ENCODE measurements at regions not wholly inside any gene's neighbourhood (a gene's known extent, or its start where the extent isn't known, plus 50 kb on each side); places are given as distances from the start of the nearest gene placed in this dataset.

DNA sequence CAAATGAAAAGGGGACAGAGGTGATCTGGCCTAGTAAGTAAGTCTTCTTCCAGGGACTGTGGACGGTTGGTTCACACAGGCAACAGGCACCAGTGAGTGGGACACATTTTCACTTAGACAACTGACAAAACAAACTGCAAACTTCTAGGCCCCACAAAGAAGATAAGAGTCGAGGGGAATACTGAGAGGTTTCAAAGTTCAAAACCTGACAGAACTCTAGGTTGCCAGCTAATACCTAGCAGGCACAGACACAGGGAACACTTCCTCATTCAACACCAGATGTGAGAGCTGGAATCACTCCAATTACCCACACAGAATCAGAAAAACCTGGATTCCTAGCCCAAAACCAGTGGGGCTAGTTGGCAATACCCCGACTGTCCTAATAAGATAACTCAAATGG is 621.7 kb downstream of the ZPLD1 start:
- no peak for DNase-seq (ENCODE audit: low spot score)

DNA sequence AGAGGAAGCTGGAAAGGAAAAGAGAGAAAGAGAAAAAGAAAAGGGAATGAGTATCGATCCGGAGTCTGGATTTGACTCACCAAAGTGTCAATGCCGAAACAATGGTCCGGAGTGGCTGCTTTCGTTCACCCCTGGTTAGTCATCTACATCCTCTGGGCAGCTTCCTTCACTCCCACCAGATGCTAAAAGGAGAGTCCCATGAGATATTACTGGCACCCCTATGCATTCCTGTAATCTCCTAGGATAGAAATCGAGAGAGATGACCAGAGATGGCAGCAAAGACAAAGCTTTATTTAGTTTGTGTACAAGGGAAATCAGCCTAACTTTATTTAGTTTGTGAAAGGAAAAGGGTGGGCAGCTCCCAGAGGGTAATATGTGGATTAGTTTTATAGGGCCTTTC is 622.2 kb downstream of the ZPLD1 start:
- no peak for DNase-seq (ENCODE audit: low spot score)

DNA sequence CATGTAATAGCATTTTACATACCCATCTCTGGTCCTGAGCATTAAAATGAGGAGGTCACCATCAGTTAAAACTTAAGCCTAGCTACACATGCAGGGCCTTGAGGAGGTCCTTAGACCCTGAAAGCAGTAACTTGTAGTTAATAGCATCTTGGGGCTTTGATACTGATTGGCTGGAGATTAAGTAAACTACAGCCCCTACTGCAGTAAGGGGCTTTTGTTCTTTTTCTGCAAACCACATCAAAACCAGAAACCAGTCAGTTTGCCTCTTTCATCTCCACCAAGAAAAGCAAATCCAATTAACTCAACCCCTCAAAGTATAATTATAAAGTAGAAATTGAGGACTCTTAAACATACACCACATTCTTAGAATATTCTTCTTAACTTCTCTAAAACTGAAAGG is 622.7 kb downstream of the ZPLD1 start:
- no peak for DNase-seq (ENCODE audit: low spot score)

DNA sequence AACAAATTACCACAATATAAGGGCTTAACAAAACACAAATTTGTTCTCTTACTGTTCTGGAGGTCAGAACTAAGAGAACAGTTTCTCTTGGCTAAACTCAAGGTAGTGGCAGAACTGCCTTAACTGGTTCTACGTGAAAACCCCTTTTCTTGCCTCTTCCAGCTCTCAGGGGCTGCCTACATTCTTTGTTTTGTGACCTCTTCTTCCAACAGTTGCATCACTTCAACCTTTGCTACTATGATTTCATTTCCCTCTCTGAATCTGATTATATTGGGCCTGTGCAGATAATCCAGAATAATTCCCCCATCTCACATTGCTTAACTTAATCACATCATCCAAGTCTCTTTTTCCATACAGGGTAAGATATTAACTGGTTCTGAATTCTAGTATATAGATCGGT is 624.6 kb downstream of the ZPLD1 start:
- no peak for DNase-seq (ENCODE audit: low spot score)

DNA sequence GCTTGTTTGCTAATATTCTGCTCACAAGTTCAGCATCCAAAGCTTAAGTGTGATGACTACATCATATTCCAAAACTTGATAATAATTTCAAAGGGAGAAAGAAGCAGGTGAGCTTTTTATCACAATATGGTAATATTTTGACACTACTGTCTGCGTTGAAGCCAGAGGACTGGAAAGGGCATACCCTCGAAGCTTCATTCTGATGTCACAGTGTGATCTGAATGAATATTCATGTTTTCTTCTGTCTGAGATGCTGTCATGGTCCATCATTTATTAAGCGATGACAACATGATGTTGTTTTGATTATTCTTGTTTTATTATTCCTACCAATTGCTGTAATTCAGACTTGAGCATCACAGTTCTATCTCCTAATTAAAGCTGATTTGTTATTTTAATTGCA is 625.4 kb downstream of the ZPLD1 start:
- DNase-seq (ENCODE audit: low spot score): no peak

DNA sequence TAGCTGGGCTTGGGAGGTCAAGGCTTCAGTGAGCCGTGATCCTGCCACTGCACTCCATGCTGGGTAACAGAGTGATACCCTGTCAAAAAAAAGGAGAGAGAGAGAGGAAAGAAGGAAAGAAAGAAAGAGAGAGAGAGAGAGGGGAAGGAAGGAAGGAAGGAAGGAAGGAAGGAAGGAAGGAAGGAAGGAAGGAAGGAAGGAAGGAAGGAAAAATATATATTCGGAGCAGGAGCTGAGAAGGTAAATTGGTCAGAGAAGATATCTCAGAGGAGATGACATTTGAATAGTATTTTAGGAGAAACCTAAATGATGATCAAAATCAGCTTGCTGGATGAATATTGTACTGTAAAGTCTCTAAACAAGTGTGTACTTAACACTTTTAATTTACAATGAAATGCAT is 633.1 kb downstream of the ZPLD1 start:
- no peak for DNase-seq (ENCODE audit: low spot score)

DNA sequence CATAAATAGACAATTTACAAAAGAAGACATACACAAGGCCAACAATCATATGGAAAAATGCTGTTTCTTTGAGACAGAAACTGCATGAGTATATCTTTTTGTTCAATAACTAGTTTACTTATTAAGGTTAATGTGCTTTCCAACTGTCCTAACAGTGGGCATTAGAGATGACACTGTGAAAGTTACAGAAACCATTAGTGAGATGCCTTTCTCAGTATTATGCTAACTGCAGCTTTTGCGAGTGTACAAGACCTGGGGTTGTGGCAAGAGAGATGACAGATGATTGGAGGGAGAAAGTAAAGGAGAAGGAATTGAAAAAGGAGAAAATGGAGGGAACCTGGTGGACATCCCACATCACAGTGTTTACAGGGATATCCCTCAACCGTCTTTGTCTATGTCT is 640.5 kb downstream of the ZPLD1 start:
- no peak for DNase-seq (ENCODE audit: low spot score)

DNA sequence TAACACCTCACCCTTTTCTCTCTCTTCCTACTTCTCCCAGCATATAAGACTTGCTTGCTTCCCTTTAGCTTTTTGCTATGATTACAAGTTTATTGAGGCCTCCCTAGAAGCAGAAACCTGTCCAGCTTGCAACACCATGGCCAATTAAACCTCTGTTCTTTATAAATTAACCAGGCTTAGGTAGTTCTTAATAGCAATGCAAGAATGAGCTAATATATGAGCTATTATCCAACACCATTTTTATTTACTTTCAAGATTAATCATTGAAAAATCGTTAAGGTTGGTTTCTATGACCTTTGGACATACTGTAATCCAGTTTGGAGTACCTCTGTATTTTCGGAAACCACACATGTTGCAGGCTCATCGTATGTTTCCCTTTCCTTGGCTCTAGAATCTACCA is 643.1 kb downstream of the ZPLD1 start:
- DNase-seq (ENCODE audit: low spot score): no peak

DNA sequence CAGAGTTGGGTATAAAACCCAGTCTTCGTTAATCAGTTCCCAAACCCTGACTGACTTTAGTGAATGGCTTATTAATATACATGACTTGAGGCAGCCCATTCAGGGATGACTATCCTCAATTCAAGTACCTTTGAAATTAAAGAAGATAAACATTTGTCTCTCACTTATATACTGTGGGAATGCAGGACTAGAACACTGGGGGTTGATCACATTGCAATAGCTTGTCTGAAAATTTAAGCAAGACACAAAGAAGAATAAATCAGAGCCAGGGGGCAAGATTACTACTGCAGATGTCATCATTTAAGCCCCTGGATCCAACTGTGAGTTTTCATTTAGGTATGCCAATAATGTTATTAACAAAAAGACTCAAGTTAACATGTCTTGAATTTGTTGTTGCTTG is 647.7 kb downstream of the ZPLD1 start:
- DNase-seq (ENCODE audit: low spot score): no peak

DNA sequence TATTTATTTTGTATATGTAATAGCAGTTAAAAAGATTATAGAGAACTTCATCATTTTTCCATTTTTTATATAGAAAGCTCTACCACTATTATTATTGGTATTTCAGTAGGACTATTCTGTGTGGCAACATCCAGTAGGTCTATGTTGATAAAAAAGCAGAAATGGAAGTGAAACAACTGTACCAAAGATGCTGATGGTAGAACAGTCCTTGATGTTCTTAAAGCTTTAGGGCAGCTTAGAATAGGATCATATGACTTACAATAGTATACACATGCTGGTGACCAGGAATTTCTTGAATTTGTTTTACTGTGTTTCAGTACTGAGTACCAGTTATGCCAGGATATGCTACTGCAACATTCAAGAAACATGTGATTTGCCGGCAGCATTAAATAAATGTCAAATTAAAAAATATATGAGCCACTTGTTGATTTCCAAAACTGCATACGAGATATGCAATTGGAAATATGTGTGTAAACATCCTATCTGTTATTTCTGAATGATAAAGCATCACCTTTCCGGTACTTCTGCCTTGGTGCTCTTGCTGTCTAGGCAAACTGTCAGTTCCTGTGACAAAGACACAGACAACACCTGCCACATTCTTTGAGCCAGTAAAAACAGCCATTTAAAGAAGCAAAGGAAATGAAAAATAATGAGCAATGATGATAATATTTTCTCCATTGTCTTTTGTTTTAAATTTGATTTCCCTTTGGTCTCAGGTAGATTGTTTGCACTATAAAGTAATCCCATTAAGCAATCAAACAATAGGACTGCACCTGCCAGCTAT is 649.2 kb downstream of the ZPLD1 start:
- no peak for DNase-seq (ENCODE audit: low spot score)

DNA sequence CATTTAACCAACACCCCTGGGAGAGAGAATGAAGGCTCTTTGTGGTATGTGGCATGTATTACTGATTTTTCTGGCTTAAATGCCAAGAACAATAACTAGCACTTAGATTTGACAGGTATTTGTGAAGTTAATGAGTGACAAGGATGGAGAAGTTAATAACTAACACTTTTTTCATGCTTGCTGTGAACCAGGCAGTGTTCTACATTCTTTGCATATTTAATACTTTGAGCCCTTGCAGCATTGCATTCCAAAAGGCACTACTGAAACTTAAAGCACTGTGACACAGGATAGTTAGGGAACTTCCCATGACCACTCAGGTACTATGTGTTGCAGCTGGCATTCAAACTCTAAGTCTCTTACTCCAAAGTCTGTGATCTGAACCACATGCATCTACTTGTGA is 650.6 kb downstream of the ZPLD1 start:
- no peak for DNase-seq (ENCODE audit: low spot score)

DNA sequence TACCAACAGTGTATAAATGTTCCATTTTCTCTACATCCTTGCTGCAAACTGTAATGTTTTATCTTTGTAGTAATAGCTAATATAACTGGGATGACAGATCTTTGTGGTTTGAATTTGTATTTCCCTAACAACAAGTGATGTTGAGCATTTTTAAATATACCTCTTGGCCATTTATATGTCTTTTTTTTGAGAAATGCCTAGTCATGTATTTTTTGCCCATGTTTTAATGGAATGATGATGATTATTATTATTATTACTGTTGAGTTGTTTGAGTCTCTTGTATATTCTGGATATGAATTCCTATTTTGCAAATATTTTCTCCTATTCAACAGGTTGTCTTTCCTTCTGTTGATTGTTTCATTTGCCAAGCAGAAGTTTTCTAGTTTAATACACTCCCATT is 654.9 kb downstream of the ZPLD1 start:
- no peak for DNase-seq (ENCODE audit: low spot score)

DNA sequence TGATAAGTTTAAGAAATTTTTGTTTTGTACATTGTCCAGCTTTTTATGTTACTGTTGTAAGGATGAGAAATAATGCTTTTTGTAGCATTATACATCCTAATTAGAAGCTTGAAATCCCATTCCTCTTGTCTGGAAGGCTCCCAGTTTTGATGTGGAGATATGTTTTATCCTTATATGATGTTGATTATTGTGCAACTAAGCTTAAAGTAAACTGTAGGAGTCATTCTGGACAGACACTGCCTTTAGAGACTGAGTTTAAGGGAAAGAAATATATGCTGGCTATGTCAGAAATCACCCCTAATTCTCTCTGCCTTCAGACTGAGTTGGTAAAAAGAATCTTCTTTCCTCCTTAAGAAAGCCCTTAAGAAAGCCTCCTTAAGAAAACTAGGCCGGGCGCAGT is 670.4 kb downstream of the ZPLD1 start:
- DNase-seq (ENCODE audit: low spot score): no peak

DNA sequence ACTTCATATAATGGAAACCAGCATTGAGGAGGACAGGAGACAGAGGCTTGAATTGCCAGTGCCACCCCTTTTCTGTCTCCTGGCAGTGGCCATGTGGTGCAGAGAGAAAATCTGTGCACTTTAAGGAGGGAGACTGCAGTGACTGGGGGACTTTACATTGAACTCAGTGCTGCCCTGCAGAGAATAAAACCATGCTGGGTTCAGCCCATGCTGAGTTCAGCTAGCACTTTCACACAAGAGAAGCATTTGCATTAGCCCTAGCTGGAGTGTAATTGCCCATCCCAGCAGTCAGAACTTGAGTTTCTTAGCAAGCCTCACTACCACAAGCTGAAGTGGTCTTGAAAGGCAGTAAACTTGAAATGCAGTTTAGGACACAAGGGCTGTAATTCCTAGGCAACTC is 677.5 kb downstream of the ZPLD1 start:
- no peak for DNase-seq (ENCODE audit: low spot score)

DNA sequence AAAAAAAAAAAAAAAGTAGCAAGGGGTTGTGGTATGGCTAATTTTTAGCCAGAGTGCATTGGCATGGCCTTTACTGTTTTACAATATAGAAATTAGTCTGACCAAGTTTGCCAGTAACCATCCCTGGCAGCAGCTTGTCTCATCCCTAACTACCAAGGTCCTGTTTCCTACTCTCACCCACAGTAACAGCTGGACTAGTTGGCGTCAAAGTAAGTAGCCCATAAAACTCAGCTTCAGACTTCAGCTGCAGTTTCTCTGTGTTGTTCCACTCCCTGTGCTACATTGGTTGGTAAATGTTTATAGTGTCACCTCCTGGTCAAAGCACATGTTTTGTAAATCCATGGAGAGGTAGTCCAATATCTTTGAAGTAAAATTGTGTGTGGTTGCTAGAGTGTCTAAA is 691.3 kb downstream of the ZPLD1 start:
- DNase-seq (ENCODE audit: low spot score): no peak

DNA sequence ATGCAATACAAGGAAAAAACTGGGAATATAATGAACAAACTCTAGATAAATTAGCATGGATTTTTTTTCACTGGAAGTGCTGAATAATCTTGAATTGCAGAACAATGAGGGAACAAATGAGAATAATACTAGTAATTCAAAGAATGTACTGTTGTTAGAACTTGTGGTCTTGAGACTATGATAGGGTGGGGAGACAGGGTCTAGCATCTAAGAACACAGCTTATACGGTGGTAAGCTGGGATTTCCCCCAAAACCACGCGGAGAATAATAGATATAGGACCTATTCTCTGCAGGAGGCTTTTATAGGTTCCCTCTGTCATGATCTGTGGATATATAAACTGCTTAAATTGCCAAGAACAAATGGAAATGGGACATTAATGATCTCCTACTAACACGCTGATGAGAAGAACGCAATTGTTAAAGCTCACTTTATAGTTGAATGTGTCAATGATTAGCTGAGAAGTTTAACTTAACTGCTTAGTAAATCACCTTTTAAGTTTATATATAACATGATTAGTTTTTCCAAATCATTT is 692.3 kb downstream of the ZPLD1 start:
- DNase-seq (ENCODE audit: low spot score): no peak

DNA sequence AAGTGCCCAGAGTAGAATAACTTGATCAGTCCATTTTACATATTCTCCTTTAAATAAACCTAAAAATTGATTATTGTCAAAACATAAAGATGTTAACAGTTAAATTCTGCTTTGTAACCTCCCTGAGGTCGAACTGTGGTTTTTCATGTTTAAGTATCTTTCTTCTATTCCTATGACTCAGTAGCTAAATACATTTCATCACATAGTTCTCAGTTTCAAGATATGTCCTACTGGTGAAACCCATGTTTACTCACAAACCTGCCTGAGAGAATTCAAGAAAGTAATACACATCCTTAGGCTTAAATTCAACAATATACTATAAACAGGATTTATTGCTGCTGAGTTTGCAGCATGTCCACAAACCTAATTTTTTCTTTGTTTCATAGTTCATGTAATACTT is 692.9 kb downstream of the ZPLD1 start:
- DNase-seq (ENCODE audit: low spot score): no peak

DNA sequence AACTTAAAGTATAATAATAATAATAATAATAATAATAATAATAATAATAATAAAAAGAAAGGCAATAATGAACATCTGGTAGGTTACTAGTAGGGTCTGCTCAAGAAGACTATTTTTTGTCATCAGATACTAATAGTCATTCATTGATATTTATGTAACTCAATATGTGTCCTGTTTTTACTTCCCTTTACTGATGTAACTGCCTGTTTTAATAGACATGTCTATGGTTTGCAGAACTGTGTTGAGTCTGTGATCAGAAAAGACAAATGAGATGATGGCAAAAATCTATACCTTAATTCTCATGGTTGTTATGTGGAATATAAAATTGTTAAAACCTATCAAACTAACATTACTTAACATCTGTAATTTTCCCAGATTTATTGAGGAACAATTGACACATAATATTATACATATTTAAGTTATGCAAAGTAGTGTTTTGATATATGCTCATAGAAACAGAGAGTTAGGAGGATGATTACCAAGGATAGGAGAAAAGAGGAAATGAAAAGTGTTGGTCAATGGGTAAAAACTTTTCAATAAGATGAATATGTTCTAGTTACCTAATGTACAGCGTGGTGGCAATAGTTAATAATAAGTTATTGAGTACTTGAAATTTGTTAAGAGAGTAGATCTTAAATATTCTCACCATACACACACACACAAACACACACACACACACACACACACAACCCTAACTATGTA is 699.4 kb downstream of the ZPLD1 start:
- DNase-seq (ENCODE audit: low spot score): no peak

DNA sequence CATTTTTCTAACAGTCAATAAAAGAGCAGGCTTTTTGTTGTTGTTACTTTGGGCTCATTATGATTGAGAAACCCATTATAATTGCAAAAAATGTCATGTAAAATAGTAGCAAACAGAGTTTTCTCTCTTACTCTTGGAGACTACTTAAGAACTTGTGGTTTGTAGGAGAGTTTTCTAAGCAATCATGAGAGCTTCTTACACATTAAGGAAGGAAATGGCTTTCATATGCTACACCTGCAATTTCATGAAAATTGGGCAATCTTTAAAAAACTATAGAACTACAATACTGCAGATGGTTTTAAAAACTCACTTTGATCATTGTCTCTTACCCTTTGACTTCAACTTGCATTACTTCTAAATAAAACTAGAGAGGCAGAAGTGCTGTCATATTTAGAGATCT is 701.8 kb downstream of the ZPLD1 start:
- DNase-seq (ENCODE audit: low spot score): no peak

DNA sequence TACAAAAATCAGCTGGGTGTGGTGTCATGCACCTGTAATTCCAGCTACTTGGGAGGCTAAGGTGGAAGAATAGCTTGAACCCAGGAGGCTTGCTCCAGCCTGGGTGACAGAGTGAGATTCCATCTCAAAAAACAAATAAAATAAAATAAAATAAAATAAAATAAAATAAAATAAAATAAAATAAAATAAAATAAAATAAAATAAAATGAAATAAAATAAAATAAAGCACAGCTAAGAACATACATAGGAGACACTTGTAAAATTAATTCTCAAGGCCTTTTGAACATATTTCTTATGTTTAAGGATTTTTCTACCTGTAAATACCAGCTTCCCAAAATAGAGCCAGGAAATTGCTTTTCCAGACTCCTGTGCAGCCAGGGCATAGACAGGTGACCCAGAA is 703.0 kb downstream of the ZPLD1 start:
- no peak for DNase-seq (ENCODE audit: low spot score)

DNA sequence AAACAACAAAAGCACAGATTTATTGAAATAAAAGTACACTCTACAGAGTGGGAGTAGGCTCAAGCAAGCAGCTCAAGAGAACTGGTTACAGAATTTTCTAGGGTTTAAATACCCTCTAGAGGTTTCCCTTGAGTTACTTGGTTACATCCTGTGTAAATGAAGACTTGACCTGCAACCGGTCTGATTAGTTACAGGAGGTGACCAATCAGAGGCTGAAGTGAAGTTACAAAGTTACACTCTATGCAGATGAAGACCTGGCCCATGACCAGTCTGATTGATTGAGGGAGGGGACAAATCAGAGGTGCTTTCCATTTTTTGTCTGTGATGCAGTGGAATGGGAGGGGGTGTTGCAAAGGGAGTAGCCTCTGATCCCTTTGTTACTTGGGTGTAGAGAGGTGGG is 723.4 kb downstream of the ZPLD1 start:
- DNase-seq (ENCODE audit: low spot score): no peak

DNA sequence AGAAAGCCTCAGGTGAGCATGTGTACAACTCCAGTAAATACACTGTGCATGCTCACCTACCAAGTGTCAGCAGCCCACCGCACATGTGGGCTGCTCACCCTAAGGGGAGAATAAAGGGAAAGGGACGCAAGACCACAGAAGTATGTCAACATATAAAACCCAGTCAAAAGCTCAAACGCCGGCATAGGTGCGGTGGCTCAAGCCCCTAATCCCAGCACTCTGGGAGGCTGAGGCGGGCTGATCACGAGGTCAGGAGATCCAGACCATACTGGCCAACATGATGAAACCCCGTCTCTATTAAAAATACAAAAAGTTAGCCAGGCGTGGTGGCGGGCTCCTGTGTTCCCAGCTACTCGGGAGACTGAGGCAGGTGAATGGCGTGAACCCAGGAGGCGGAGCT is 732.1 kb downstream of the ZPLD1 start:
- DNase-seq (ENCODE audit: low spot score): no peak

DNA sequence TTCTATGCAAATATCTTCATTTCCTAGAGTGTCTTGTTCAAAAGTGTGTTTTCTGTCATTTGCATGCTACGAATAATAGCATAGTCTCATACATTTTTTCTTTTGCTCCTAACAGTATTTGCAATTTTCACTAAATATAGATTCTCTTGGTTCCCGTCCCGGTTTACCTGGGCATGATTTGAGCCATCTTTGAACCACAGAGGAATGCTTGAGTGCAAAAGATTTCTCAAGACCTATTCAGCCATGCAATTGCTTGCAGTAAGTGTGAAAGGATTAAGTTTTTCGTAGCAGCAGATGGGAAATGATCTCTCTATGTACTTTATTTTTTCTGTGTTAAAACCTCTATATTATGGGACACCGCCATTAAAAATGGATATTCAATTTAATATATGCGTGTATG is 733.0 kb downstream of the ZPLD1 start:
- DNase-seq (ENCODE audit: low spot score): no peak

DNA sequence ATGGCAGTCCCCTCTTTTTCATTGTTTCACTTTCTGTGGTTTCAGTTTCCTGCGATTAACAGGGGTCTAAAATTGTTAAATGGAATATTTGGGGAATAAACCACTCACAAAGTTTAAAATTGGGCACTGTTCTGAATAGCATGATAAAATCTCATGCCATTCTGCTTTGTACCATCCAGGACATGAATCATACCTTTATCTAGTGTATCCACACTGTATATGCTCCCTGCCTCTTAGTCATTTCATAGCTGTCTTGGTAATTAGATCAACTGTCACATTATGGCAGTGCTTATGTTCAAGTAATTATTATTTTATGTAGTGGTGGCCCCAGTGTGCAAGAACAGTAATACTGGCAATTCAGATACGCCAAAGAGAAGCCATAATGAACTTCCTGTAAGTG is 734.5 kb downstream of the ZPLD1 start:
- DNase-seq (ENCODE audit: low spot score): no peak
